ENCODE measurements at regions not wholly inside any gene's neighbourhood (a gene's known extent, or its start where the extent isn't known, plus 50 kb on each side); places are given as distances from the start of the nearest gene placed in this dataset.

GRCh38 chr10:3890602-3891352, 105.8 kb upstream of the KLF6 start:
- DNase-seq (ENCODE audit: extremely low read depth, low read depth): no peak
- TF ChIP-seq, protein P1, sequence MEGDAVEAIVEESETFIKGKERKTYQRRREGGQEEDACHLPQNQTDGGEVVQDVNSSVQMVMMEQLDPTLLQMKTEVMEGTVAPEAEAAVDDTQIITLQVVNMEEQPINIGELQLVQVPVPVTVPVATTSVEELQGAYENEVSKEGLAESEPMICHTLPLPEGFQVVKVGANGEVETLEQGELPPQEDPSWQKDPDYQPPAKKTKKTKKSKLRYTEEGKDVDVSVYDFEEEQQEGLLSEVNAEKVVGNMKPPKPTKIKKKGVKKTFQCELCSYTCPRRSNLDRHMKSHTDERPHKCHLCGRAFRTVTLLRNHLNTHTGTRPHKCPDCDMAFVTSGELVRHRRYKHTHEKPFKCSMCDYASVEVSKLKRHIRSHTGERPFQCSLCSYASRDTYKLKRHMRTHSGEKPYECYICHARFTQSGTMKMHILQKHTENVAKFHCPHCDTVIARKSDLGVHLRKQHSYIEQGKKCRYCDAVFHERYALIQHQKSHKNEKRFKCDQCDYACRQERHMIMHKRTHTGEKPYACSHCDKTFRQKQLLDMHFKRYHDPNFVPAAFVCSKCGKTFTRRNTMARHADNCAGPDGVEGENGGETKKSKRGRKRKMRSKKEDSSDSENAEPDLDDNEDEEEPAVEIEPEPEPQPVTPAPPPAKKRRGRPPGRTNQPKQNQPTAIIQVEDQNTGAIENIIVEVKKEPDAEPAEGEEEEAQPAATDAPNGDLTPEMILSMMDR (IDR thresholded peaks at IDR 0.05; ENCODE audit: low read depth, low read length): no peak

DNA sequence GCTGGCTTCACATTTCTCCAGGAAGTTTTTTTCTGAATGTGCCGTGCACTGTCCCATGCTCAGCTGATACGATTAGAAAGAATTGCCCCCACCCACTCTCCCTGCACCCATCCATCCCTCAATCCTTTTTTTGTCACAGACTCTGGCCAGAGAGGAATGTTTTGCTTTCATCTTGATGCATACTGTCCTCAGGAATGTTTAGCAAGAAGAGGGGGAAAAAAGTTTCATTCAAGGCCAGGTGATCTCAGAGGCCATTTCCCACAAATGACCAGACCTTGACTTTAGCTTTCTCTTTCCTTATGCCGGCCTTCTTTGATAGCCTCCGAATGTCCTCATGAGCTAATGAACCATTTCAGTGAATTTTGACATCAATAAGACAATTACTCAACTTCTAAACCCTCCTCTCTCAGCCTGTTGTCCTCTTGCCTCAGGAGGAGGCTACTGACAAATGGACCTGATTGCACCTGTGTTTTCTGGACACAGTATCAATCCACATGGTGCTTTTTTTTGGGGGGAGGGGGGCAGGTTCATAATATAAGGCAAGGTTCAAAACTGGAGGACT, 105.0 kb upstream of the KLF6 start:
- TF ChIP-seq, protein P1 (IDR thresholded peaks at IDR 0.05; ENCODE audit: low read depth, low read length): no peak
- DNase-seq (ENCODE audit: extremely low read depth, low read depth): no peak

GRCh38 chr10:3887885-3888476, 103.0 kb upstream of the KLF6 start:
- TF ChIP-seq, protein P1 (IDR thresholded peaks at IDR 0.05; ENCODE audit: low read depth, low read length): no peak
- DNase-seq (ENCODE audit: extremely low read depth, low read depth): peak; percentile 55

- TF ChIP-seq, protein P1 (IDR thresholded peaks at IDR 0.05; ENCODE audit: low read depth, low read length): no peak
- DNase-seq (ENCODE audit: extremely low read depth, low read depth): no peak
Measured at GRCh38 chr10:3887404-3887803, 102.4 kb upstream of the KLF6 start.

DNA sequence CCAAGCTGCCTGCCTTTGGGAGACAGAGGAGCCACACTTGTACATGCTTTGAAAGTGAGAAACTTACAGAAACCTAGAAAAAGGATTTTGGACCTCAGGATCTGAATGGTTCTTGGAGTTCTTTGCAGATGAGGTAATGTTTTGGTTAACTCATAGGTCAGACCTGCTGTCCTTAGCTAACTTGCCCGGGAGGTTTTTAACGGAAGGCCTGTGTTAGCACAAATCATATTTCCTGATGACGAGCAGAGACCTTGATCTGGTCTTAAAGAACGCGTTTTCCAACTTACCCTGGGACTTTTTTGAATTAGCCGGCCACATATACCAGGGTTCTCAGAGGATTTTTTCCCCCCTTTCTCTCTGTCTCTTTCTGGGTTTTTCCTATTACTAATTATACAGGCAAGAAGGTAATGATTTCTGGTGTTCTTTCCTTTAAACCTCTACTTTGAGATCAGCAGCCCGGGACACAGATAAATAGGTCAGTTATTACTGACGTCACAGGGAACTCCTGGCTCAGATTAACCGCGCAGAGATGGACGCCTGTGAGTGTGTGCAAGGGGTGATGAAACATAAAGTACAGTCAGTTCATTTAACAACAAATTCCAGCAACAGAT, 101.7 kb upstream of the KLF6 start:
- DNase-seq (ENCODE audit: extremely low read depth, low read depth): peak; percentile 39
- TF ChIP-seq, protein P1 (IDR thresholded peaks at IDR 0.05; ENCODE audit: low read depth, low read length): no peak

DNA sequence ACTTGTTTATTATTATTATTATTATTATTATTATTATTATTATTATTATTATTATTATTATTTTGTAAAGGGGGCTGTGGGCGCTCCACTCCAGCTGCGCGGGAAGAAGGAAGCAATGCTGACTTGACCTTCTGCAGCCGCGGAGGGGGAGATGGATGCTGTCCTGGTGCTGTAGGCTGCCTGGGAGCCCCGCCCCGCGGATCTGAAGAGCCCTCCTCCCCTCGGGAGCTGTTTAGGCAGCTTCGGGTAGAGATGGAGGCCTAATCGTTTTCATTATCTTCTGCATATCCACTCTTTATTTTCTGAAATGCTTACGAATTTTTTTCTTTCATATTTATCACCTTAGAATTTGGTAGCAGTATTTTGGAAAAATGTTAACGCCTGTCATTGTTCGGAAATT, 101.2 kb upstream of the KLF6 start:
- TF ChIP-seq, protein P1 (IDR thresholded peaks at IDR 0.05; ENCODE audit: low read depth, low read length): no peak
- DNase-seq (ENCODE audit: extremely low read depth, low read depth): no peak

GRCh38 chr10:3882855-3883254, 97.8 kb upstream of the KLF6 start:
- no peak for DNase-seq (ENCODE audit: extremely low read depth, low read depth)
- TF ChIP-seq, protein P1 (IDR thresholded peaks at IDR 0.05; ENCODE audit: low read depth, low read length): no peak

Measured in AG09319 (cell line).